ENCODE measurements at regions not wholly inside any gene's neighbourhood (a gene's known extent, or its start where the extent isn't known, plus 50 kb on each side); places are given as distances from the start of the nearest gene placed in this dataset.
"Not testable (repeated sequence)": the region's sequence is repeated elsewhere in the genome, so short reads cannot be mapped to it uniquely, and the experiment has no call there.

- no peak for TF ChIP-seq CTCF (IDR thresholded peaks at IDR 0.05; ENCODE audit: control insufficient read depth, extremely low read depth, insufficient read depth)
- H3K4me3 ChIP-seq (ENCODE audit: low read depth, low read length): no peak overlapping the region
- no peak for DNase-seq (ENCODE audit: low read depth)
Measured at GRCh38 chr9:1171546-1171945, 121.4 kb downstream of the DMRT2 start.

- no peak for TF ChIP-seq CTCF (IDR thresholded peaks at IDR 0.05; ENCODE audit: control insufficient read depth, extremely low read depth, insufficient read depth)
- peak; percentile 11 for DNase-seq (ENCODE audit: low read depth)
- no peak overlapping the region for H3K4me3 ChIP-seq (ENCODE audit: low read depth, low read length)
Measured at GRCh38 chr9:1173211-1173610, 123.1 kb downstream of the DMRT2 start.

- no peak for TF ChIP-seq CTCF (IDR thresholded peaks at IDR 0.05; ENCODE audit: control insufficient read depth, extremely low read depth, insufficient read depth)
- DNase-seq (ENCODE audit: low read depth): no peak
- no peak overlapping the region for H3K4me3 ChIP-seq (ENCODE audit: low read depth, low read length)
Measured at GRCh38 chr9:1173993-1174392, 123.8 kb downstream of the DMRT2 start.

GRCh38 chr9:1179366-1179765 lies 129.2 kb downstream of the DMRT2 start:
- no peak for DNase-seq (ENCODE audit: low read depth)
- H3K4me3 ChIP-seq (ENCODE audit: low read depth, low read length): no peak overlapping the region
- TF ChIP-seq CTCF (IDR thresholded peaks at IDR 0.05; ENCODE audit: control insufficient read depth, extremely low read depth, insufficient read depth): no peak

GRCh38 chr9:1184146-1184545 lies 134.0 kb downstream of the DMRT2 start:
- no peak overlapping the region for H3K4me3 ChIP-seq (ENCODE audit: low read depth, low read length)
- DNase-seq (ENCODE audit: low read depth): no peak
- no peak for TF ChIP-seq CTCF (IDR thresholded peaks at IDR 0.05; ENCODE audit: control insufficient read depth, extremely low read depth, insufficient read depth)

- DNase-seq (ENCODE audit: low read depth); H3K4me3 ChIP-seq (ENCODE audit: low read depth, low read length): not testable (repeated sequence)
Measured at GRCh38 chr9:1187137-1187536, 137.0 kb downstream of the DMRT2 start.

- not testable (repeated sequence) for H3K4me3 ChIP-seq (ENCODE audit: low read depth, low read length); DNase-seq (ENCODE audit: low read depth)
Measured at GRCh38 chr9:1195636-1196035, 145.5 kb downstream of the DMRT2 start.

GRCh38 chr9:1198085-1198484 lies 147.9 kb downstream of the DMRT2 start:
- no peak overlapping the region for H3K4me3 ChIP-seq (ENCODE audit: low read depth, low read length)
- DNase-seq (ENCODE audit: low read depth): no peak
- no peak for TF ChIP-seq CTCF (IDR thresholded peaks at IDR 0.05; ENCODE audit: control insufficient read depth, extremely low read depth, insufficient read depth)
